SK-N-SH treated with all-trans-retinoic acid at 6 μM for 48 hours (cell line): ENCODE measurements at regions not wholly inside any gene's neighbourhood (a gene's known extent, or its start where the extent isn't known, plus 50 kb on each side); places are given as distances from the start of the nearest gene placed in this dataset.

Source experiments
- ATAC-seq: fragments of 200-7000 bp; cut with Tn5 transposase; 3 replicates; pipeline ENCODE4 v1.9.1; 2020; ENCODE audit warnings: mild to moderate bottlenecking, moderate library complexity
- ARNTL ChIP-seq: fragments of 450-650 bp; formaldehyde crosslinking; IDR thresholded peaks from 2 replicates; pipeline ENCODE4 v1.5.0; 2020; ENCODE audit warnings: low read depth, mild to moderate bottlenecking, moderate library complexity, borderline replicate concordance
- BACH2 ChIP-seq: fragments of 250-450 bp; sonication (Bioruptor Pico); IDR thresholded peaks from 2 replicates; pipeline ENCODE4 v1.9.0; 2021; ENCODE audit warnings: mild to moderate bottlenecking, borderline replicate concordance
- CREB5 ChIP-seq: fragments of 250-450 bp; sonication (Bioruptor Pico); IDR thresholded peaks from 2 replicates; pipeline ENCODE4 v1.5.1; 2020; ENCODE audit warnings: low read depth, mild to moderate bottlenecking, moderate library complexity
- CSDC2 ChIP-seq: fragments of 250-450 bp; sonication (Bioruptor Pico); IDR thresholded peaks from 2 replicates; pipeline ENCODE4 v1.5.0; 2020; ENCODE audit warnings: mild to moderate bottlenecking, moderate library complexity
- ESRRG ChIP-seq: fragments of 250-450 bp; sonication (Bioruptor Pico); IDR thresholded peaks from 2 replicates; pipeline ENCODE4 v1.6.1; 2021; ENCODE audit warnings: mild to moderate bottlenecking
- GLIS3 ChIP-seq: fragments of 250-450 bp; sonication (Bioruptor Pico); IDR thresholded peaks from 2 replicates; pipeline ENCODE4 v1.5.0; 2020; ENCODE audit warnings: mild to moderate bottlenecking, moderate library complexity
- ISL1 ChIP-seq: fragments of 250-450 bp; sonication (Bioruptor Pico); IDR thresholded peaks from 2 replicates; pipeline ENCODE4 v2.1.2; 2022; ENCODE audit warnings: mild to moderate bottlenecking, moderate library complexity
- POU6F1 ChIP-seq: fragments of 250-450 bp; sonication (Bioruptor Pico); IDR thresholded peaks from 2 replicates; pipeline ENCODE4 v1.8.0; 2021; ENCODE audit warnings: low read depth, mild to moderate bottlenecking, moderate library complexity, borderline replicate concordance
- PPARA ChIP-seq: fragments of 250-450 bp; sonication (Bioruptor Pico); IDR thresholded peaks from 2 replicates; pipeline ENCODE4 v1.5.0; 2020; ENCODE audit warnings: mild to moderate bottlenecking, borderline replicate concordance
- RARB ChIP-seq: fragments of 250-450 bp; sonication (Bioruptor Pico); IDR thresholded peaks from 2 replicates; pipeline ENCODE4 v1.8.0; 2021; ENCODE audit warnings: mild to moderate bottlenecking, moderate library complexity
- SNAI2 ChIP-seq: fragments of 250-450 bp; sonication (Bioruptor Pico); IDR thresholded peaks from 2 replicates; pipeline ENCODE4 v1.5.0; 2020; ENCODE audit warnings: mild to moderate bottlenecking, moderate library complexity
- TCF4 ChIP-seq: fragments of 250-450 bp; sonication (Bioruptor Pico); IDR thresholded peaks from 2 replicates; pipeline ENCODE4 v1.8.0; 2021; ENCODE audit warnings: mild to moderate bottlenecking, moderate library complexity, borderline replicate concordance
- TOX ChIP-seq: fragments of 250-450 bp; sonication (Bioruptor Pico); IDR thresholded peaks from 2 replicates; pipeline ENCODE4 v1.8.0; 2021; ENCODE audit warnings: mild to moderate bottlenecking, moderate library complexity, borderline replicate concordance
- TSHZ2 ChIP-seq: fragments of 250-450 bp; sonication (Bioruptor Pico); IDR thresholded peaks from 2 replicates; pipeline ENCODE4 v1.5.0; 2020; ENCODE audit warnings: mild to moderate bottlenecking, moderate library complexity
- ZC3H10 ChIP-seq: fragments of 250-450 bp; sonication (Bioruptor Pico); IDR thresholded peaks from 2 replicates; pipeline ENCODE4 v1.5.1; 2021; ENCODE audit warnings: mild to moderate bottlenecking, moderate library complexity
- ZFP3 ChIP-seq: fragments of 250-450 bp; sonication (Bioruptor Pico); IDR thresholded peaks from 2 replicates; pipeline ENCODE4 v1.5.0; 2020; ENCODE audit warnings: mild to moderate bottlenecking, moderate library complexity
- ZFP30 ChIP-seq: fragments of 450-650 bp; formaldehyde crosslinking; IDR thresholded peaks from 2 replicates; pipeline ENCODE4 v1.5.0; 2022; ENCODE audit warnings: mild to moderate bottlenecking, moderate library complexity
- ZNF565 ChIP-seq: fragments of 450-650 bp; formaldehyde crosslinking; conservative IDR thresholded peaks from 2 replicates; pipeline ENCODE4 v1.5.0; 2020; ENCODE audit warnings: low read depth, mild to moderate bottlenecking, moderate library complexity
- ZNF8 ChIP-seq: fragments of 450-650 bp; formaldehyde crosslinking; IDR thresholded peaks from 2 replicates; pipeline ENCODE4 v1.5.0; 2020; ENCODE audit warnings: mild to moderate bottlenecking, moderate library complexity
- TF ChIP-seq, protein P1 (sequence below): fragments of 250-450 bp; sonication (Bioruptor Pico); IDR thresholded peaks from 2 replicates; pipeline ENCODE4 v1.8.0; 2020; ENCODE audit warnings: mild to moderate bottlenecking, moderate library complexity, borderline replicate concordance

DNA sequence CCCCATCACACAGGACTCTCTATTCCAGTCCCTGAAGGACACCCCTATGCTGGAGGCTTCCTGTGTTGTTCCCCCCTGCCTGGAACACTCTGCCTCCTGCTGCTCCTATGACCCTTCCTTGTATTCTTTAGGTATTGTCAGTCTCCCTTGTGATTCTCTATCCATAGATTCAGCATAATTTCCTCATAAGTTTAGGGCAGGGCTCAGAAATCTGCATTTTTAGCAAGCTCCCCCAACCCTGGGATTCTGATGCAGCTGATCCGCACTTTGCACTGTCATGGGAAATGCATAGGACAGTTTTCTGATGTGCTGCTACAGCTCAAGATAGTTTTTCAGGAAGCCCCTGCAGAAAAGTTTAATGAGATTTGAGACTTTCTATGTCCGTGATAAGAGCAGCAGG lies 79.9 kb downstream of the ADRA2A start (continued):
- TF ChIP-seq TOX (CRISPR knock-in tag) (no peak), ZNF8 (CRISPR knock-in tag) (no peak), BACH2 (CRISPR knock-in tag) (no peak), ZFP3 (CRISPR knock-in tag) (no peak), ESRRG (CRISPR knock-in tag) (no peak), ISL1 (CRISPR knock-in tag) (no peak), CREB5 (no peak), ZNF565 (no peak)
- TF ChIP-seq, protein P1, sequence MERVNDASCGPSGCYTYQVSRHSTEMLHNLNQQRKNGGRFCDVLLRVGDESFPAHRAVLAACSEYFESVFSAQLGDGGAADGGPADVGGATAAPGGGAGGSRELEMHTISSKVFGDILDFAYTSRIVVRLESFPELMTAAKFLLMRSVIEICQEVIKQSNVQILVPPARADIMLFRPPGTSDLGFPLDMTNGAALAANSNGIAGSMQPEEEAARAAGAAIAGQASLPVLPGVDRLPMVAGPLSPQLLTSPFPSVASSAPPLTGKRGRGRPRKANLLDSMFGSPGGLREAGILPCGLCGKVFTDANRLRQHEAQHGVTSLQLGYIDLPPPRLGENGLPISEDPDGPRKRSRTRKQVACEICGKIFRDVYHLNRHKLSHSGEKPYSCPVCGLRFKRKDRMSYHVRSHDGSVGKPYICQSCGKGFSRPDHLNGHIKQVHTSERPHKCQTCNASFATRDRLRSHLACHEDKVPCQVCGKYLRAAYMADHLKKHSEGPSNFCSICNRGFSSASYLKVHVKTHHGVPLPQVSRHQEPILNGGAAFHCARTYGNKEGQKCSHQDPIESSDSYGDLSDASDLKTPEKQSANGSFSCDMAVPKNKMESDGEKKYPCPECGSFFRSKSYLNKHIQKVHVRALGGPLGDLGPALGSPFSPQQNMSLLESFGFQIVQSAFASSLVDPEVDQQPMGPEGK (CRISPR knock-in tag): no peak
- TF ChIP-seq, all 23 proteins: peak for 0

- no peak for ATAC-seq
- TF ChIP-seq SNAI2 (CRISPR knock-in tag) (no peak), TCF4 (CRISPR knock-in tag) (no peak), ISL1 (CRISPR knock-in tag) (no peak), PPARA (CRISPR knock-in tag) (no peak), ARNTL (CRISPR knock-in tag) (no peak), ZFP3 (CRISPR knock-in tag) (no peak), POU6F1 (no peak), RARB (CRISPR knock-in tag) (no peak), GLIS3 (CRISPR knock-in tag) (no peak)
These were observed 81.8 kb downstream of the ADRA2A start for GRCh38 chr10:111158595-111158994.

- TF ChIP-seq ZC3H10: no peak
- no peak for TF ChIP-seq CSDC2 (CRISPR knock-in tag)
- TF ChIP-seq POU6F1: no peak
These were observed 84.5 kb downstream of the ADRA2A start for GRCh38 chr10:111161109-111161874.

DNA sequence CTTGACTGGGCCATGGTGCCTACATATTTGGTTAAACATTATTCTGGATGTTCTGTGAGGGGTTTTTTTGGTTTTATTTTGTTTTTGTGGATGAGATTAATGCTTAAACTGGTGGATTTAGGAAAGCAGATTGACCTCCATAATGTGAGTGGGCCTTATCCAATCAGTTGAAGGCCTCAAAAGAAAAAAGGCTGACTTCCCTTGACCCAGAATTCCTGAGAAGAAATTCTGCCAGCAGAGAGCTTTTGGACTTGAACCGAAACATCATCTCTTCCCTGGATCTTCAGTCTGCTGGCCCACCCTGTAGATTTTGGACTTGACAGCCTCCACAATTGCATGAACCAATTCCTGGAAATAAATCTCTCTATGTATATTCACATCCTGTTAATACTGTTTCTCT lies 94.4 kb downstream of the ADRA2A start:
- no peak for ATAC-seq
- TF ChIP-seq PPARA (CRISPR knock-in tag): no peak
- TF ChIP-seq ZNF8 (CRISPR knock-in tag): no peak
- TF ChIP-seq ZFP30: no peak
- no peak for TF ChIP-seq ISL1 (CRISPR knock-in tag)
- TF ChIP-seq ZC3H10: no peak
- no peak for TF ChIP-seq ZNF565
- no peak for TF ChIP-seq ESRRG (CRISPR knock-in tag)
- TF ChIP-seq GLIS3 (CRISPR knock-in tag): no peak
- no peak for TF ChIP-seq ARNTL (CRISPR knock-in tag)
- TF ChIP-seq, protein P1 (CRISPR knock-in tag): no peak
- no peak for TF ChIP-seq TOX (CRISPR knock-in tag)
- no peak for TF ChIP-seq TSHZ2 (CRISPR knock-in tag)

More at GRCh38 chr10:111161109-111161874, 84.5 kb downstream of the ADRA2A start:
- no peak for ATAC-seq
